ENCODE measurements at regions not wholly inside any gene's neighbourhood (a gene's known extent, or its start where the extent isn't known, plus 50 kb on each side); places are given as distances from the start of the nearest gene placed in this dataset.
"Not testable (repeated sequence)": the region's sequence is repeated elsewhere in the genome, so short reads cannot be mapped to it uniquely, and the experiment has no call there.

GRCh38 chr12:46084666-46085631 is 94.6 kb upstream of the SCAF11 start:
- no peak for DNase-seq

GRCh38 chr12:46082490-46083200 is 92.3 kb upstream of the SCAF11 start:
- DNase-seq: no peak

- DNase-seq: no peak
Observed at GRCh38 chr12:46073321-46073720, 82.9 kb upstream of the SCAF11 start.

GRCh38 chr12:46071769-46072624 is 81.6 kb upstream of the SCAF11 start:
- peak; percentile 87 for DNase-seq

- DNase-seq: peak; percentile 39
Observed at GRCh38 chr12:46071335-46071734, 81.0 kb upstream of the SCAF11 start.

GRCh38 chr12:46067094-46067493 is 76.7 kb upstream of the SCAF11 start:
- no peak for DNase-seq

- no peak for DNase-seq
Observed at GRCh38 chr12:46065412-46066166, 75.2 kb upstream of the SCAF11 start.

- no peak for DNase-seq
Observed at GRCh38 chr12:46064548-46064947, 74.2 kb upstream of the SCAF11 start.

GRCh38 chr12:46058697-46059096 is 68.3 kb upstream of the SCAF11 start:
- not testable (repeated sequence) for DNase-seq

GRCh38 chr12:46050805-46051204 is 60.4 kb upstream of the SCAF11 start:
- no peak for DNase-seq

GRCh38 chr12:46049665-46050064 is 59.3 kb upstream of the SCAF11 start:
- no peak for DNase-seq

- DNase-seq: no peak
Observed at GRCh38 chr12:46046436-46046835, 56.1 kb upstream of the SCAF11 start.

- no peak for DNase-seq
Observed at GRCh38 chr12:46043972-46044520, 53.7 kb upstream of the SCAF11 start.

Data from RPMI8226 (cell line).